ENCODE measurements at regions not wholly inside any gene's neighbourhood (a gene's known extent, or its start where the extent isn't known, plus 50 kb on each side); places are given as distances from the start of the nearest gene placed in this dataset.

GRCh38 chr7:12152196-12152918, 58.7 kb upstream of the TMEM106B start:
- Histone ChIP-seq H3K4me2 (ENCODE audit: low read length) (no peak overlapping the region), H3F3A (ENCODE audit: control insufficient read depth, insufficient read depth) (no peaks in the 10 kb centered on the region), H3K36me3 (ENCODE audit: control insufficient read depth, low read length) (no peaks in the 10 kb centered on the region), H3K27me3 (ENCODE audit: control insufficient read depth, low read length) (no peaks in the 10 kb centered on the region), H3K27ac (ENCODE audit: low read depth, low read length) (no peak overlapping the region), H3K4me3 (ENCODE audit: low read length) (no peak overlapping the region), H3K9me3 (ENCODE audit: control insufficient read depth, insufficient read depth, low read length) (no peaks in the 10 kb centered on the region), H4K20me1 (ENCODE audit: control insufficient read depth, insufficient read depth, low read depth, low read length) (no peaks in the 10 kb centered on the region), H3K4me1 (ENCODE audit: control insufficient read depth, low read length) (no peaks in the 10 kb centered on the region), H3K79me2 (ENCODE audit: control insufficient read depth, low read length) (no peaks in the 10 kb centered on the region), H3K9me2 (replicated peaks; ENCODE audit: control insufficient read depth, low read length) (no peaks in the 10 kb centered on the region)
- TF ChIP-seq CTCF (IDR thresholded peaks at IDR 0.05; ENCODE audit: low read depth, low read length, poor library complexity, severe bottlenecking): no peak
- no peak for TF ChIP-seq EZH2phosphoT487 (IDR thresholded peaks at IDR 0.05; ENCODE audit: borderline replicate concordance, low read length)

GRCh38 chr7:12154119-12154518, 57.0 kb upstream of the TMEM106B start:
- no peak overlapping the region for H3K4me2 ChIP-seq (ENCODE audit: low read length)
- TF ChIP-seq CTCF (IDR thresholded peaks at IDR 0.05; ENCODE audit: low read depth, low read length, poor library complexity, severe bottlenecking) (no peak), EZH2phosphoT487 (IDR thresholded peaks at IDR 0.05; ENCODE audit: borderline replicate concordance, low read length) (no peak)
- no peaks in the 10 kb centered on the region for H3K4me1 ChIP-seq (ENCODE audit: control insufficient read depth, low read length)
- H3K4me3 ChIP-seq (ENCODE audit: low read length): no peak overlapping the region
- no peaks in the 10 kb centered on the region for H3K9me3 ChIP-seq (ENCODE audit: control insufficient read depth, insufficient read depth, low read length)
- no peaks in the 10 kb centered on the region for H3K36me3 ChIP-seq (ENCODE audit: control insufficient read depth, low read length)
- no peaks in the 10 kb centered on the region for H3F3A ChIP-seq (ENCODE audit: control insufficient read depth, insufficient read depth)
- no peaks in the 10 kb centered on the region for H3K27me3 ChIP-seq (ENCODE audit: control insufficient read depth, low read length)
- H3K79me2 ChIP-seq (ENCODE audit: control insufficient read depth, low read length): no peaks in the 10 kb centered on the region
- H4K20me1 ChIP-seq (ENCODE audit: control insufficient read depth, insufficient read depth, low read depth, low read length): no peaks in the 10 kb centered on the region
- H3K9me2 ChIP-seq (replicated peaks; ENCODE audit: control insufficient read depth, low read length): no peaks in the 10 kb centered on the region
- H3K27ac ChIP-seq (ENCODE audit: low read depth, low read length): no peak overlapping the region

- no peak overlapping the region for H3K4me3 ChIP-seq (ENCODE audit: low read length)
- no peaks in the 10 kb centered on the region for H3K36me3 ChIP-seq (ENCODE audit: control insufficient read depth, low read length)
- H3K27ac ChIP-seq (ENCODE audit: low read depth, low read length): no peak overlapping the region
- H3F3A ChIP-seq (ENCODE audit: control insufficient read depth, insufficient read depth): no peaks in the 10 kb centered on the region
- TF ChIP-seq EZH2phosphoT487 (IDR thresholded peaks at IDR 0.05; ENCODE audit: borderline replicate concordance, low read length): no peak
- TF ChIP-seq CTCF (IDR thresholded peaks at IDR 0.05; ENCODE audit: low read depth, low read length, poor library complexity, severe bottlenecking): no peak
- H3K4me1 ChIP-seq (ENCODE audit: control insufficient read depth, low read length): no peaks in the 10 kb centered on the region
- H4K20me1 ChIP-seq (ENCODE audit: control insufficient read depth, insufficient read depth, low read depth, low read length): no peaks in the 10 kb centered on the region
- no peaks in the 10 kb centered on the region for H3K27me3 ChIP-seq (ENCODE audit: control insufficient read depth, low read length)
- H3K4me2 ChIP-seq (ENCODE audit: low read length): no peak overlapping the region
- no peaks in the 10 kb centered on the region for H3K9me2 ChIP-seq (replicated peaks; ENCODE audit: control insufficient read depth, low read length)
- no peaks in the 10 kb centered on the region for H3K9me3 ChIP-seq (ENCODE audit: control insufficient read depth, insufficient read depth, low read length)
- no peaks in the 10 kb centered on the region for H3K79me2 ChIP-seq (ENCODE audit: control insufficient read depth, low read length)
Observed at GRCh38 chr7:12157517-12157916, 53.6 kb upstream of the TMEM106B start.
